ENCODE measurements at regions not wholly inside any gene's neighbourhood (a gene's known extent, or its start where the extent isn't known, plus 50 kb on each side); places are given as distances from the start of the nearest gene placed in this dataset.

DNA sequence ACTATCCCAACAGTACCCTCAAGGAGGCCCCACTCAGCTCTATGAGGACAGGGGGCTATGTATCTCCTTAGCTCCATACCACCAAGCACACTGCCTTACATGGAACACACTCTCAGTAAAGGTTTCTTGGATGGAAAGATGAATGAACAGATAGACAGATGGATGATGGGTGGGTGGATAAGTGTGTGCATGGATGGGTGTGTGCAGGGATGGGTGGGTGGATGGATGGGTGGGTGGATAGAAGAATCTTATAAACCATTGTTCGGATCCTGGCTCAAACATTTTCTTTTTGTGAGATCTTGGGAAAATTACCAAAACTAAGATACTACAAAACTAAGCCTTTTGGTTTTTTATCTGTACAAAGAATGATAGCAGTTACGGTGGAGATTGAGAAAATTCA is 111.0 kb upstream of the NFIA start:
- no peak overlapping the region for H3K27ac ChIP-seq (ENCODE audit: insufficient read depth, low read length, poor library complexity, severe bottlenecking)
- no peaks in the 10 kb centered on the region for H3K36me3 ChIP-seq (ENCODE audit: control insufficient read depth, insufficient read depth, low read length)
- H3K4me3 ChIP-seq (ENCODE audit: low read depth, low read length): no peak overlapping the region
- ATAC-seq (ENCODE audit: low read depth in 2 of 2) (no peak), DNase-seq (no peak)
- H3K4me1 Mint-ChIP-seq: no peaks in the 10 kb centered on the region
- H3K27me3 ChIP-seq (ENCODE audit: control insufficient read depth, insufficient read depth, low read length): no peaks in the 10 kb centered on the region
- H3K27ac Mint-ChIP-seq: no peak overlapping the region
- no peaks in the 10 kb centered on the region for H3K9me3 ChIP-seq (ENCODE audit: control insufficient read depth in 2 of 2, low read length in 2 of 2)
- no peak overlapping the region for H3K4me3 Mint-ChIP-seq
- peaks cover 6% of the 10 kb centered on the region for H3K36me3 Mint-ChIP-seq
- H3K4me1 ChIP-seq (ENCODE audit: control insufficient read depth, insufficient read depth, low read length, poor library complexity, severe bottlenecking): no peaks in the 10 kb centered on the region
- H3K27me3 Mint-ChIP-seq: peaks cover 6% of the 10 kb centered on the region
- peaks cover 0 to 13% (median 5%) of the 10 kb centered on the region in 7 donors for H3K9me3 Mint-ChIP-seq

- no peak overlapping the region for H3K4me3 Mint-ChIP-seq
- H3K27me3 Mint-ChIP-seq: peaks cover 6% of the 10 kb centered on the region
- Histone ChIP-seq H3K4me1 (ENCODE audit: control insufficient read depth, insufficient read depth, low read length, poor library complexity, severe bottlenecking) (no peaks in the 10 kb centered on the region), H3K9me3 (ENCODE audit: control insufficient read depth in 2 of 2, low read length in 2 of 2) (peaks cover 0 to 8% of the 10 kb centered on the region in 2 experiments), H3K36me3 (ENCODE audit: control insufficient read depth, insufficient read depth, low read length) (no peaks in the 10 kb centered on the region), H3K27ac (ENCODE audit: insufficient read depth, low read length, poor library complexity, severe bottlenecking) (no peak overlapping the region), H3K27me3 (ENCODE audit: control insufficient read depth, insufficient read depth, low read length) (no peaks in the 10 kb centered on the region), H3K4me3 (ENCODE audit: low read depth, low read length) (no peak overlapping the region)
- H3K9me3 Mint-ChIP-seq: peaks cover 0 to 17% (median 5%) of the 10 kb centered on the region in 7 donors
- ATAC-seq (ENCODE audit: low read depth in 2 of 2) (no peak), DNase-seq (no peak)
- H3K36me3 Mint-ChIP-seq: peaks cover 6% of the 10 kb centered on the region
- no peak overlapping the region for H3K27ac Mint-ChIP-seq
- no peaks in the 10 kb centered on the region for H3K4me1 Mint-ChIP-seq
Observed at GRCh38 chr1:60969971-60970509, 112.3 kb upstream of the NFIA start.

- Histone ChIP-seq H3K9me3 (ENCODE audit: control insufficient read depth in 2 of 2, low read length in 2 of 2) (peaks cover 3 to 12% of the 10 kb centered on the region in 2 experiments), H3K36me3 (ENCODE audit: control insufficient read depth, insufficient read depth, low read length) (no peaks in the 10 kb centered on the region), H3K4me1 (ENCODE audit: control insufficient read depth, insufficient read depth, low read length, poor library complexity, severe bottlenecking) (no peaks in the 10 kb centered on the region), H3K27ac (ENCODE audit: insufficient read depth, low read length, poor library complexity, severe bottlenecking) (no peak overlapping the region), H3K4me3 (ENCODE audit: low read depth, low read length) (no peak overlapping the region), H3K27me3 (ENCODE audit: control insufficient read depth, insufficient read depth, low read length) (no peaks in the 10 kb centered on the region)
- peaks cover 0 to 37% (median 5%) of the 10 kb centered on the region in 7 donors for H3K9me3 Mint-ChIP-seq
- peaks cover 6% of the 10 kb centered on the region for H3K27me3 Mint-ChIP-seq
- H3K36me3 Mint-ChIP-seq: peaks cover 6% of the 10 kb centered on the region
- no peak overlapping the region for H3K27ac Mint-ChIP-seq
- DNase-seq (no peak), ATAC-seq (ENCODE audit: low read depth in 2 of 2) (no peak)
- no peaks in the 10 kb centered on the region for H3K4me1 Mint-ChIP-seq
- no peak overlapping the region for H3K4me3 Mint-ChIP-seq
Observed at GRCh38 chr1:60965280-60965854, 117.0 kb upstream of the NFIA start.

- H3K4me1 Mint-ChIP-seq: no peaks in the 10 kb centered on the region
- peaks cover 6% of the 10 kb centered on the region for H3K36me3 Mint-ChIP-seq
- DNase-seq: no peak
- H3K4me3 ChIP-seq (ENCODE audit: low read depth, low read length): no peak overlapping the region
- no peaks in the 10 kb centered on the region for H3K4me1 ChIP-seq (ENCODE audit: control insufficient read depth, insufficient read depth, low read length, poor library complexity, severe bottlenecking)
- no peaks in the 10 kb centered on the region for H3K36me3 ChIP-seq (ENCODE audit: control insufficient read depth, insufficient read depth, low read length)
- H3K27ac Mint-ChIP-seq: no peak overlapping the region
- peaks cover 2% of the 10 kb centered on the region for H3K27me3 ChIP-seq (ENCODE audit: control insufficient read depth, insufficient read depth, low read length)
- peaks cover 0 to 37% (median 5%) of the 10 kb centered on the region in 7 donors for H3K9me3 Mint-ChIP-seq
- H3K27me3 Mint-ChIP-seq: peaks cover 11% of the 10 kb centered on the region
- H3K9me3 ChIP-seq (ENCODE audit: control insufficient read depth in 2 of 2, low read length in 2 of 2): peaks cover 3 to 12% of the 10 kb centered on the region in 2 experiments
- H3K27ac ChIP-seq (ENCODE audit: insufficient read depth, low read length, poor library complexity, severe bottlenecking): no peak overlapping the region
- ATAC-seq (ENCODE audit: low read depth in 2 of 2): no peak
- H3K4me3 Mint-ChIP-seq: no peak overlapping the region
Observed at GRCh38 chr1:60963167-60963940, 119.0 kb upstream of the NFIA start.

- Mint-ChIP-seq H3K27ac (no peak overlapping the region), H3K36me3 (no peaks in the 10 kb centered on the region), H3K4me1 (no peaks in the 10 kb centered on the region), H3K4me3 (no peak overlapping the region), H3K27me3 (peaks cover 5% of the 10 kb centered on the region), H3K9me3 (peaks cover 0 to 25% (median 1%) of the 10 kb centered on the region in 7 donors)
- Histone ChIP-seq H3K9me3 (ENCODE audit: control insufficient read depth in 2 of 2, low read length in 2 of 2) (peaks cover 3 to 12% of the 10 kb centered on the region in 2 experiments), H3K4me3 (ENCODE audit: low read depth, low read length) (no peak overlapping the region), H3K27me3 (ENCODE audit: control insufficient read depth, insufficient read depth, low read length) (peaks cover 5% of the 10 kb centered on the region), H3K27ac (ENCODE audit: insufficient read depth, low read length, poor library complexity, severe bottlenecking) (no peak overlapping the region), H3K36me3 (ENCODE audit: control insufficient read depth, insufficient read depth, low read length) (no peaks in the 10 kb centered on the region), H3K4me1 (ENCODE audit: control insufficient read depth, insufficient read depth, low read length, poor library complexity, severe bottlenecking) (no peaks in the 10 kb centered on the region)
- DNase-seq (no peak), ATAC-seq (ENCODE audit: low read depth in 2 of 2) (no peak)
Observed at GRCh38 chr1:60960891-60961461, 121.4 kb upstream of the NFIA start.

DNA sequence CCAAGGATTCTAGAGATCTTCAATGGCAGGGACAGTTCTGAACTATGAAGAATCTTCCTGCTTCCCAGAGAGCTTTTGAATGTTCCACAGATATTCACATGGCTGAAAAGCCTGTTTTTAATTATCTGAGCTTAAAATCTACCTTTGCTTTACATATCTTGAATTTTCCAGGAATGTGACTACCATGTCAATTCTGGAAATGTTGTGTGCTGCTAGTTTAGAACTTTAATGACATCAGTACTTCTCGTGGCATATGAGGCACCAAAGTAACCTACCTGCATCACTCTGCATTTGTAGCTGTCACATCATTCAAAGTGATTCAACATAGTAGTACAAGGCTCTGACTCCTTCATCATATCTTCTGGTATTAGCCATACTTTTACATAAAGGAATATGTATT is 122.7 kb upstream of the NFIA start:
- no peak for DNase-seq
- H3K27me3 Mint-ChIP-seq: peaks cover 5% of the 10 kb centered on the region
- Histone ChIP-seq H3K9me3 (ENCODE audit: control insufficient read depth in 2 of 2, low read length in 2 of 2) (peaks cover 1 to 3% of the 10 kb centered on the region in 2 experiments), H3K27ac (ENCODE audit: insufficient read depth, low read length, poor library complexity, severe bottlenecking) (no peak overlapping the region), H3K36me3 (ENCODE audit: control insufficient read depth, insufficient read depth, low read length) (no peaks in the 10 kb centered on the region), H3K4me1 (ENCODE audit: control insufficient read depth, insufficient read depth, low read length, poor library complexity, severe bottlenecking) (no peaks in the 10 kb centered on the region), H3K4me3 (ENCODE audit: low read depth, low read length) (no peak overlapping the region), H3K27me3 (ENCODE audit: control insufficient read depth, insufficient read depth, low read length) (peaks cover 5% of the 10 kb centered on the region)
- H3K36me3 Mint-ChIP-seq: no peaks in the 10 kb centered on the region
- no peaks in the 10 kb centered on the region for H3K4me1 Mint-ChIP-seq
- no peak overlapping the region for H3K4me3 Mint-ChIP-seq
- peaks cover 0 to 19% (median 1%) of the 10 kb centered on the region in 7 donors for H3K9me3 Mint-ChIP-seq
- no peak overlapping the region for H3K27ac Mint-ChIP-seq
- ATAC-seq (ENCODE audit: low read depth in 2 of 2): no peak

DNA sequence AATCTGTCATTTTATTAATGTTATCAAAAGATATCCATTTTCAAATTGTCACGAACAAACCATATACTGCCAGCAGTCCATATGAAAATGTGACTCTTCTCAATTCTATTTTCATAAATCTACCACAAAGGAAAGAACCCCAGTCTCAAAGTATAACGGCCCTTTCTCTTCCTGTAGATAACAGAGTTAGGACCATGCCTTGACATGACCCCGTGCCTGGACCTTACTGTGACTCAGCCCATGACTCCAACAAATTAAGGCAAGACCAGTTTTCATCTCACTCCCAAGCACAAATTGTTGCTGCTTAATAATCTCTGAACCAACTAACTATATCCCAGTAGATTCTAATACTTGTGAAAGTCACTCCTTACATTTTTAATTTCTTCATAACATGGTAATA is 124.4 kb upstream of the NFIA start:
- peaks cover 8% of the 10 kb centered on the region for H3K27me3 Mint-ChIP-seq
- DNase-seq (no peak), ATAC-seq (ENCODE audit: low read depth in 2 of 2) (no peak)
- H3K36me3 Mint-ChIP-seq: no peaks in the 10 kb centered on the region
- H3K4me3 ChIP-seq (ENCODE audit: low read depth, low read length): no peak overlapping the region
- H3K4me1 ChIP-seq (ENCODE audit: control insufficient read depth, insufficient read depth, low read length, poor library complexity, severe bottlenecking): no peaks in the 10 kb centered on the region
- H3K27me3 ChIP-seq (ENCODE audit: control insufficient read depth, insufficient read depth, low read length): peaks cover 5% of the 10 kb centered on the region
- peaks cover 0 to 5% (median 4%) of the 10 kb centered on the region in 7 donors for H3K9me3 Mint-ChIP-seq
- H3K27ac Mint-ChIP-seq: no peak overlapping the region
- H3K9me3 ChIP-seq (ENCODE audit: control insufficient read depth in 2 of 2, low read length in 2 of 2): no peaks in the 10 kb centered on the region
- no peaks in the 10 kb centered on the region for H3K4me1 Mint-ChIP-seq
- H3K27ac ChIP-seq (ENCODE audit: insufficient read depth, low read length, poor library complexity, severe bottlenecking): no peak overlapping the region
- H3K4me3 Mint-ChIP-seq: no peak overlapping the region
- no peaks in the 10 kb centered on the region for H3K36me3 ChIP-seq (ENCODE audit: control insufficient read depth, insufficient read depth, low read length)
